CD4-positive, alpha-beta T cell treated with Interleukin-10 for 1 hour (primary cell): ENCODE measurements at regions not wholly inside any gene's neighbourhood (a gene's known extent, or its start where the extent isn't known, plus 50 kb on each side); places are given as distances from the start of the nearest gene placed in this dataset.
"Not testable (repeated sequence)": the region's sequence is repeated elsewhere in the genome, so short reads cannot be mapped to it uniquely, and the experiment has no call there.

Experiments
- DNase-seq: peaks from one replicate; pipeline ENCODE4 v3.0.0-alpha.2; 2020

DNA sequence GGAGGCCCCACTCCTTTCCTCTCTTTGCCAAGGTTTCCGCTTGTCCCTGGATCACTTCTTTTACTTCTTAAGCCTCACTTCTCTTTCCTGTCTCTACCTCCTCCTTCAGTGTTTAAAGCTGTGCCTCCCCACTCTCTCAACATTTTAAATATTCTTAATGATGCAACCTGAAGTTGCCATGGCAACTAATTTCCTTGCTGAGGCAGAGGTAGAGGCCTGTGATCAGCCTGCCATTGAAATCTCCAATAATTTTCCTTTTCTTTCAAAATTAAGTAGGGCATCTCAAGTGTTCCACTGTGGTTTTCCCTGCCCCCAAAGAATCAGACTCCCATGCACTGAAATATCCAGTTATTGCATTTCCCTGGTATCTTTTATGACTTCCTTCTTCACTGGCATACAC lies 108.6 kb upstream of the VRK1 start:
- DNase-seq = no peak

DNA sequence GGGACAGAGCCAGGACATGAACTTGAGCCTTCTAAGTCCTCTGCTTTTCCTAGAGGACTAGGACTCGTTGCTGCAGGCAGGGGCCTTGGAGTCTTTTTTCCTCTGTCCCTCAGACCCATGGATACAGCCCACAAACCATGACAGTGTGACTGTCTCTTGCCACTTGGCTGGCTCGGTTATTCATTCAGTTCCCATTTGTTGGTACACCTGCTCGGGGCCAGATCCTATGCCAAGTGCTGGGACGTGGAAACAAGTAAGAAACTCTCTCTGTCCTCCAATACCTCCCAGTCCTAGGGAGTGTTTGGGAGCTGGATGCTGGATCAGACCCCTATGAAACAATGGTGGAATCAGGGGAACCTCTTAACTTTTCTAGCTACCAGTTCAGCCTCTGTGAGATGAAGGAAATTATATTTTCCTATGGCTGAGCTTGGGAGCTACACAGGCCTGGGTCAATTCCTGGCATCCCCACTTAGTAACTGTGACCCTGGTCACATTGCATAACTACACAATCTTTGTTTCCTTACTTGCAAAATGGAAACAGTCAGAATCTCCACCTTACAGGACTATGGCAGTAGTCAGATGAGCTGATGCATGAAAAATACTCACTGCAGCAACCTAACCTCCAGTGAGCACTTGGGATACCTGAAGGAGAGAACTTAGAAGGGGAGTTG lies 106.3 kb upstream of the VRK1 start:
- no peak for DNase-seq

- DNase-seq = no peak
Observed at GRCh38 chr14:96693252-96693820, 103.8 kb upstream of the VRK1 start.

- DNase-seq = no peak
Observed at GRCh38 chr14:96693987-96694386, 103.2 kb upstream of the VRK1 start.

DNA sequence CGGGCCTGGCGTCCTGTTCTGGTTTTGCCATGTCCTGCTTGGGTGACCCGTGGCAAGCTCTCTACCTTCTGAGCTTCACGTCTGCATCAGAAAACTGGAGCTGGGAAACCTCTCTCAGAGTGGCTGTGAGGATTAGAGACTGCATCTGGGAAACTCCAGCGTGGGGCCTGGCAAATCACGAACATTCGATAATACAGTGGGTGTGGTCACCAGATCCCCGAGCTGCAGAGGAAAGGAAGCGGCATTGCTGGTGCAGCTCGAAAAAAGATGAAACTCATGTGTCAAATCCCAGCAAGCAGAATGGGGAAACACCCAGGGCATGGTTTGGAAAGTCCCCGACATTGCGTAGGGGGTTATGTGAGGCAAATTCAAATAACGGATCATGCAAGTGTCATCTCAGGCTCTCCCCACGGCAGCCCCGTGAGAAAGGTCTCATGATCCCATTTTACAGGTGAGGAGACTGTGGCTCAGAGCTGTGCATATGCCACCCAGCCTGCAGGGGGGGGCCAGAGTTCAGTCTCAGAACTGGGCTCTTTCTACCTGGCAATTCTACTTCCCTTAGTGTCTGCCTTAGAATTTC lies 98.1 kb upstream of the VRK1 start:
- DNase-seq = peak; percentile 8

DNA sequence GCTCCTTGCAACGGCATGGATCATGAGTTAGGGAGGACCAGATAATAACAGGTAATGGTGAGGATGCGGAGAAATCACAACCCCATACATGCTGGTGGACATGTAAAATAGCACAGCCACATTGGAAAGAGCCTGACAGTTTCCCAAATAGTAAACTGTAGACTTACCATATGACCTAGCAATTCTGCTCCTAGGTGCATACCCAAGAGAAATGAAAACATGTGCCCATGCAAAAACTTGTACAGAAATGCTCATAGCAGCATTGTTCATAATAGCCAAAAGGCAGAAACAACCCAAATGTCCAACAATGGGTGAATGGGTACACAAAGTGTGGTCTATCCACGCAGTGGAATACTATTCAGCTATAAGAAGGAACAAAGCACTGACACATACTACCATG lies 97.5 kb upstream of the VRK1 start:
- no peak for DNase-seq

- DNase-seq = no peak
Observed at GRCh38 chr14:96702831-96703230, 94.4 kb upstream of the VRK1 start.

- DNase-seq = no peak
Observed at GRCh38 chr14:96705422-96706092, 91.6 kb upstream of the VRK1 start.

DNA sequence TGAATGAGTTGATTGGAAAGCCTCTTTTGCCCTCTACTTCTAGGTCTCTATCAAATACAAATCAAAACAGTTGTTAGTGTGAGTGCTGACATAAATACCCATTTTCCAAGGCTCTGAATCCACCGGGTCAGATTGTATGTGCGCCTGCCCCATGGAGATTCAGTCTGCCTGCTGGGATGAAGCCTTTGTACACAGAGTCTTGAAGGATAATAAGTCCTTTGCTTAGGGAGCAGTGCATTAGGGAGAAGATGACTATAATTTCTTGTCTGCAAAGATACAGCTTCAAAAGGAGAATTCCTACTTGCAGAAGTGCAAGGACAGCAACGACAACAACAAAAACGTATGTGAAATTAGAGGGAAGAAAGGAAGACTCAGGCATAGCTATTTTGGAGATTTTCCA lies 90.3 kb upstream of the VRK1 start:
- DNase-seq = no peak

DNA sequence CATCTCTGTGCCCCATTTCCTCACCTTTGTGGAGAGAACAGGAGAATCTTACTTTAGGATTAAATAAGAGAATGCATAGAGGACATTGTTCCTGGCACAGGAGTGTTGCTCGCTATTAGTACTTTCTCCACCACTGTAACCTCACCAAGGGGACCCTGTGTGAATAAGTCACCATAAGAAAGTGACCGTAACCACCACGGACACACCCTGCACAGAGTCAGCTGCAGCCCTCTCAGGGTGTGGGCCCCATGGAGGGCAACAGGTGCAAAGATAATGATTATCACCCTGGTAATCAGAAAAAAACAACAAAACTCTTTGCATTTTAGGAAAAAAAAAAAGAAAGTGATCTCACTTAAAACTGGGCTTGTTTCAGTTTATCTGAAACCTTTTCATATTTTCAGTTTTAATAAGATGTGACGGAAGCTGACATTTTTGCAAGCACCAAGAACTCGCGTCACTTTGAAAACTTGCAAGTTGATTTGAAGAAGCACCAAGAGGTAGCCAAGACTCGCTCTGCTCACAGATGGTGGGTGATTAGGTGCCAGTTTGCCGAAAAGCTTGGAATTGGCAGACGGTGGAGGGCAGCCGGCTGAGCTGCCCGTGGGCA lies 87.0 kb upstream of the VRK1 start:
- DNase-seq = no peak

DNA sequence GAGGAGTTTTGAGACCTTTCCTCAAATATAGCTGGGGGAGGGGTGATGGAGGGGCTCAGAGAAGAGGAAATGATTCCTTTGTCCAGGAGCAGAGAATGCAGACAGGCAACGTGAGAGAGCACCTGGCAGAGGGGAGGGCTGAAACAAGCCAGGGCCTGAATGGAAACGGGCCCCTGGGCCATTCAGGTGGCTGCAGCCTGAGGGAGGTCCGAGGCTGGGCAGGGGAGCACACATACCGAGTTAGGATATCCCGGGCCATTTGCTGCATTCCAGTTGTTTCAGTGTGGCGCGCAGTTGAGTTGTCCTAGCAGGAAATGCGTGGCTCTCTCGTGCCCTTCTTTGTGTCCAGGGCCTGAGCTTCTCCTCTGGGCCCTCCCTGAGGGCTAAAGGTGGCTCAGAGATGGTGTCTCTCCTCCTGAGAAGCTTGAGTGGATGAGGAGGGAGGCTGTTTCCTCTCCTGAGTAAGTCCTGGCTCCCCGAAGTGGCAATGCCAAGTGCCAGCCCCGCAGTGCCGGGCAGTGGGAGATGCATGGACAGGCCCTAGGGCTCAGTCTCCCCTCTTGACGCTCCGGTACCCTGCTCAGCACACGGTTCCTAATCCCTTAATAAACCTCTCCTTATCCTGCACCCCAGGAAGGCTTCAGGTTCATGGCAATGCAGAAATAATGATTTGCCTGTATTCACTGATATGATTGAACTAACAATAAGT lies 85.5 kb upstream of the VRK1 start:
- no peak for DNase-seq

DNA sequence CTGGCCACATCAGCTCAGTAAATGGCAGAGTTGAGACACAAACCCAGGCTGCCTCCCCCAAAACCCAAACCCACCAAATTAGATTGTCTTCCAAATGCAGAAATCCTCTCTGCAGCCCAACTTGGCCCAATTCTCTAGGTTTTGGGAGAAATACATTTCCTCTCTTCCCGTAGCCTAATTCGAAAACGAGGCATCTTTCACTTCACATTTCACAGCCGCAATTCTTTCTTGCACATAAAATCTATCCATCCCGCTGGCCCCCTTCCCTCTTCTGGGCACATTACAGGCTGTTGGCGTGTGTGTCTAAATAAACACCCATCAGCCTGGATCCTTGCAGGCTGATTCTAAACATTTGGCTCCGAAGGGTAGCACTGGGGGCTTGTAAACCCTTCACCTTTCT lies 83.8 kb upstream of the VRK1 start:
- no peak for DNase-seq

- not testable (repeated sequence) for DNase-seq
Observed at GRCh38 chr14:96714537-96714936, 82.6 kb upstream of the VRK1 start.

DNA sequence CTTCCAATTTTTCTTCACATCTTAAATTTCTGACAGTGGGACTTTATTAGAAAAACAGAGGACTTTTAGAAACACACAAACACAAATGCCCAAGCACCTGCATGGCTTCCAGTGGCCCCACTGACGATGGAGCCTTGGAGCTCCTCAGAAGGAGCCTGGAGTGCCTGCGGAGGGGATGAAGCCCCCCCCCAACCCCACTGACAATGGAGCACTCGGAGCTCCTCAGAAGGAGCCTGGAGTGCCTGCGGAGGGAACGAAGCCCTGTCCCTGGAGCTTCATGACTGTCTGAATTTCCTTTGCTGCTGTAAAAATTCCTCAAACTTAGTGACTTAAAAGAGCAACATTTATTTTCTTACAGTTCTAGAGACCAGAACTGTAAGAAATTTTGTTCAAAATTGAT lies 80.1 kb upstream of the VRK1 start:
- DNase-seq = no peak

DNA sequence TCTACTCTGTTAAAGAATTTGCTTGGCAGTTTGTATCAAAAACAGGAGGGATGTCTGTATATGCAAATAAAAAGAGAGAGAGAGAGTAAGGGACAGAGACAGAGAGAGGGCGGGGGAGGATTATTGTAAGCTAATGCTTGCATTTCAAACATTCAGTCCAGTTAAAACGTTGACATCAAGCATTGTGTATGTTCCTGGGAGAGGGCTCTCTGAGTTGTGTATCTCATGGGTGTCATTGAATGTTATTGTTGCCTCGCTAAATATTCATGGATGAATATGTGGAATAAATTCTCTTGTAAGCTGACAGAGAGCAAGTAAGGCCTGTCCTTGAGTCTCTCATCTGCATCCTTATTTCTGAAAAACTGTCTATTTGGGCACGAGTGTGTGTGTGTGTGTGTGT lies 78.8 kb upstream of the VRK1 start:
- no peak for DNase-seq

GRCh38 chr14:96720702-96721101 lies 76.5 kb upstream of the VRK1 start:
- not testable (repeated sequence) for DNase-seq

GRCh38 chr14:96722736-96723135 lies 74.4 kb upstream of the VRK1 start:
- DNase-seq = no peak

GRCh38 chr14:96723946-96724345 lies 73.2 kb upstream of the VRK1 start:
- DNase-seq = no peak

DNA sequence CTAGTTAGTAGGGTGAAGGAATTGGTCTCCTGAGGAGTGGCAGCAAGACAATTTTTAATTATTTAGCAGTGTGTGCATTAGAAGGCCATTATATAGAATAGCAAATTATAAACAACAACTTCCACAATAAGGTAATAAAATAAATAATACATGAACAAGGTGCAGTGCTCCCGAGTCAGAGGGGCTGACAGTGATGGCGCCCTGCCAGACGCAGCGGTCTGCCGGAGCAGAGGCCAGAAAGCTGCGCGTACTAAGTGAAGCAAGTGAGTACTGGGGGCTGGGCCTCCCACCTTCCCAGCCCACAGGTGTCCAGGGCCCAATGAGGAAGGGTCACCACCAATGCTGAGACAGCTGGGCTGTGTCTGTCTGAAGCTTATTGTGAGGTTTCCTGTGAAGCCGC lies 72.0 kb upstream of the VRK1 start:
- DNase-seq = no peak

DNA sequence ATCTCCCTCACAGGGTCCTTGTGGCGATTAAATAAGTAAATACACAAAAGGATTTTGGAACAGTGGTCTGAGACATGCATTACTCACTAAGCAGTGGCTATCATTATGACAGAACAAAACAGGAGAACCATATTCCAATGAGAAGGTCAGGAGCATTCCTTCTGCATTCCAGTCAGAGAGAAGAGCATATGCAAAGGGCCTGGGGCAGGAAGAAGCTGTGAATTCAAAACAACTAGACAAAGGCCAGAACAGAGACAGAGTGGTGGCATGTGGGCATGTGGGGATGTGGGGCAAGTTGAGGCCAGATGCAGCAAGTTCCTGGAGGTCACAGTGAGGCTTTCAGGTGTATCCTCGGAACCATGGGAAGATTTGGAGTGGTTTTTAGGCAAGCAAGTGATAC lies 70.1 kb upstream of the VRK1 start:
- no peak for DNase-seq

DNA sequence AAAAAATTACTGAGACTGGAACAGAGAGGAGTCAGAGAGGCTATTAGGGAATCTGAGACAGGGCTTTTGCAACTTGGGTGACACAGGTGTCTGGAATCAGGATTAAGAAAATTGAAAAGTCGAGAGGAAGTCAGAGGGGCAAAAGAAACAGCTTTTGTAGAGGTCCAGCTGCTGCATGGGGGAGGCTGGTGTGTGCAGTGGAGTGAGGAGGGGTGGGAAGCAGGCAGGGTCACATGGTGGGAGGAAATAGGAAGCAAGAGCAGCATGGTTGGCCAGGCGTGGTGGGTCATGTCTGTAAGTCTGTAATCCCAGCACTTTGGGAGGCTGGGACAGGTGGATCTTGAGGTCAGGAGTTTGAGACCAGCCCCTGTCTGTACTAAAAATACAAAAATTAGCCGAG lies 69.7 kb upstream of the VRK1 start:
- no peak for DNase-seq

- no peak for DNase-seq
Observed at GRCh38 chr14:96727980-96728717, 69.0 kb upstream of the VRK1 start.
